ENCODE measurements at regions not wholly inside any gene's neighbourhood (a gene's known extent, or its start where the extent isn't known, plus 50 kb on each side); places are given as distances from the start of the nearest gene placed in this dataset.

DNA sequence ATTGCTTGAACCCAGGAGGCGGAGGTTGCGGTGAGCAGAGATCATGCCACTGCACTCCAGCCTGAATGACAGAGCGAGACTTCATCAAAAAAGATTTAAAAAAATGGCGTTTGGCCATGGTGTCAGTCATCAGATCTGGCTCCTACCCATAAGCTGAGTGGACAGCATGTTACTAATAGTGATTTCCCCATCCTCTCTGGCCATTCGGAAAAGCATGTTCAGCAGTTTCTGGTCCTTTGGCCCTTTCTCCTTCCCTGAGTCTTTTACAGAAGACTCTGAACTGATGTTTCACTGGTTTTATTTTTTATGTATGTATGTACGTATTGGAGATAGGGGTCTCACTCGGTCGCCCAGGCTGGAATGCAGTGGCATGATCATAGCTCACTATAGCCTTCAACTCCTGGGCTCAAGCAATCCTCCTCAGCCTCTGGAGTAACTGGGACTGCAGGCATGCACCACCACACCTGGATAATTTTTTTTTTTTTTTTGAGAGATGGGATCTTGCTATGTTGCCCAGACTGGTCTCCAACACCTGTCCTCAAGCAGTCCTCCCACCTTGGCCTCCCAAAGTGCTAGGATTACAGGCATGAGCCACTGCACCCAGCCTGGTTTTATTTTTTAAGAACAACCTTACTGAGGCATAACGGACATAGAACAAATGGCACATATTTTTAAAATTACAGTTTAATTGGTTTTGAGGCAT is 84.2 kb upstream of the CNKSR3 start:
- CTCF ChIA-PET, result interaction anchor here (1.1 to 1.2 kb wide), 2 partner anchors 10 to 81 kb away, joined by 3 to 4 read pairs; no protein-coding TSS in a partner anchor
- Histone ChIP-seq H3K4me1 (ENCODE audit: control insufficient read depth in 1 of 2, insufficient read depth in 2 of 2, low read depth in 1 of 2, low read length in 1 of 2) (no peaks in the 10 kb centered on the region), H3K9me3 (no peaks in the 10 kb centered on the region), H2AFZ (ENCODE audit: low read depth) (no peak overlapping the region), H4K20me1 (ENCODE audit: insufficient read depth) (no peaks in the 10 kb centered on the region), H3K36me3 (replicated peaks in 1 of 2; ENCODE audit: control insufficient read depth in 1 of 2, insufficient read depth in 2 of 2, low read length in 1 of 2) (no peaks in the 10 kb centered on the region), H3K4me2 (no peak overlapping the region), H3K9me2 (no peaks in the 10 kb centered on the region), H3K9ac (no peak overlapping the region), H3K27ac (ENCODE audit: low read depth in 2 of 2, low read length in 1 of 2) (no peak overlapping the region), H3K79me2 (ENCODE audit: insufficient read depth) (no peaks in the 10 kb centered on the region), H3F3A (replicated peaks; ENCODE audit: insufficient read depth) (no peaks in the 10 kb centered on the region), H3K4me3 (ENCODE audit: low read depth in 2 of 2, low read length in 1 of 2) (no peak overlapping the region), H3K27me3 (ENCODE audit: insufficient read depth) (no peaks in the 10 kb centered on the region)
- DNase-seq, result no peak
- POLR2A ChIA-PET, result no interaction called here
- TF ChIP-seq TEAD4 (IDR thresholded peaks at IDR 0.05; ENCODE audit: borderline replicate concordance, insufficient read depth) (no peak), FOSL2 (IDR thresholded peaks at IDR 0.05; ENCODE audit: borderline replicate concordance, low read depth) (no peak), NFIC (IDR thresholded peaks at IDR 0.05; ENCODE audit: borderline replicate concordance) (no peak), NRF1 (IDR thresholded peaks at IDR 0.05; ENCODE audit: low read depth, low read length) (no peak), JUND (IDR thresholded peaks at IDR 0.05) (no peak), CHD2 (IDR thresholded peaks at IDR 0.05; ENCODE audit: low read length, partially characterized antibody) (no peak), POLR2AphosphoS5 (IDR thresholded peaks at IDR 0.05; ENCODE audit: low read depth, low read length) (no peak), MXI1 (IDR thresholded peaks at IDR 0.05; ENCODE audit: low read depth, low read length) (no peak), EZH2phosphoT487 (IDR thresholded peaks at IDR 0.05; ENCODE audit: borderline replicate concordance, low read depth) (no peak), EP300 (IDR thresholded peaks at IDR 0.05; ENCODE audit: borderline replicate concordance in 1 of 2, low read depth in 1 of 2, low read length in 1 of 2) (no peak)
- TF ChIP-seq, protein P1, sequence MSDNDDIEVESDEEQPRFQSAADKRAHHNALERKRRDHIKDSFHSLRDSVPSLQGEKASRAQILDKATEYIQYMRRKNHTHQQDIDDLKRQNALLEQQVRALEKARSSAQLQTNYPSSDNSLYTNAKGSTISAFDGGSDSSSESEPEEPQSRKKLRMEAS (IDR thresholded peaks at IDR 0.05; ENCODE audit: low read depth), result no peak
- TF ChIP-seq, protein P2, sequence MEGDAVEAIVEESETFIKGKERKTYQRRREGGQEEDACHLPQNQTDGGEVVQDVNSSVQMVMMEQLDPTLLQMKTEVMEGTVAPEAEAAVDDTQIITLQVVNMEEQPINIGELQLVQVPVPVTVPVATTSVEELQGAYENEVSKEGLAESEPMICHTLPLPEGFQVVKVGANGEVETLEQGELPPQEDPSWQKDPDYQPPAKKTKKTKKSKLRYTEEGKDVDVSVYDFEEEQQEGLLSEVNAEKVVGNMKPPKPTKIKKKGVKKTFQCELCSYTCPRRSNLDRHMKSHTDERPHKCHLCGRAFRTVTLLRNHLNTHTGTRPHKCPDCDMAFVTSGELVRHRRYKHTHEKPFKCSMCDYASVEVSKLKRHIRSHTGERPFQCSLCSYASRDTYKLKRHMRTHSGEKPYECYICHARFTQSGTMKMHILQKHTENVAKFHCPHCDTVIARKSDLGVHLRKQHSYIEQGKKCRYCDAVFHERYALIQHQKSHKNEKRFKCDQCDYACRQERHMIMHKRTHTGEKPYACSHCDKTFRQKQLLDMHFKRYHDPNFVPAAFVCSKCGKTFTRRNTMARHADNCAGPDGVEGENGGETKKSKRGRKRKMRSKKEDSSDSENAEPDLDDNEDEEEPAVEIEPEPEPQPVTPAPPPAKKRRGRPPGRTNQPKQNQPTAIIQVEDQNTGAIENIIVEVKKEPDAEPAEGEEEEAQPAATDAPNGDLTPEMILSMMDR (IDR thresholded peaks at IDR 0.05), result no peak
- TF ChIP-seq, protein P3, sequence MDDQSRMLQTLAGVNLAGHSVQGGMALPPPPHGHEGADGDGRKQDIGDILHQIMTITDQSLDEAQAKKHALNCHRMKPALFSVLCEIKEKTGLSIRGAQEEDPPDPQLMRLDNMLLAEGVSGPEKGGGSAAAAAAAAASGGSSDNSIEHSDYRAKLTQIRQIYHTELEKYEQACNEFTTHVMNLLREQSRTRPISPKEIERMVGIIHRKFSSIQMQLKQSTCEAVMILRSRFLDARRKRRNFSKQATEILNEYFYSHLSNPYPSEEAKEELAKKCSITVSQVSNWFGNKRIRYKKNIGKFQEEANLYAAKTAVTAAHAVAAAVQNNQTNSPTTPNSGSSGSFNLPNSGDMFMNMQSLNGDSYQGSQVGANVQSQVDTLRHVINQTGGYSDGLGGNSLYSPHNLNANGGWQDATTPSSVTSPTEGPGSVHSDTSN (IDR thresholded peaks at IDR 0.05), result no peak
- TF ChIP-seq, protein P4, sequence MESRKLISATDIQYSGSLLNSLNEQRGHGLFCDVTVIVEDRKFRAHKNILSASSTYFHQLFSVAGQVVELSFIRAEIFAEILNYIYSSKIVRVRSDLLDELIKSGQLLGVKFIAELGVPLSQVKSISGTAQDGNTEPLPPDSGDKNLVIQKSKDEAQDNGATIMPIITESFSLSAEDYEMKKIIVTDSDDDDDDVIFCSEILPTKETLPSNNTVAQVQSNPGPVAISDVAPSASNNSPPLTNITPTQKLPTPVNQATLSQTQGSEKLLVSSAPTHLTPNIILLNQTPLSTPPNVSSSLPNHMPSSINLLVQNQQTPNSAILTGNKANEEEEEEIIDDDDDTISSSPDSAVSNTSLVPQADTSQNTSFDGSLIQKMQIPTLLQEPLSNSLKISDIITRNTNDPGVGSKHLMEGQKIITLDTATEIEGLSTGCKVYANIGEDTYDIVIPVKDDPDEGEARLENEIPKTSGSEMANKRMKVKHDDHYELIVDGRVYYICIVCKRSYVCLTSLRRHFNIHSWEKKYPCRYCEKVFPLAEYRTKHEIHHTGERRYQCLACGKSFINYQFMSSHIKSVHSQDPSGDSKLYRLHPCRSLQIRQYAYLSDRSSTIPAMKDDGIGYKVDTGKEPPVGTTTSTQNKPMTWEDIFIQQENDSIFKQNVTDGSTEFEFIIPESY (IDR thresholded peaks at IDR 0.05; ENCODE audit: borderline replicate concordance, low read depth), result no peak
- TF ChIP-seq, protein P5, sequence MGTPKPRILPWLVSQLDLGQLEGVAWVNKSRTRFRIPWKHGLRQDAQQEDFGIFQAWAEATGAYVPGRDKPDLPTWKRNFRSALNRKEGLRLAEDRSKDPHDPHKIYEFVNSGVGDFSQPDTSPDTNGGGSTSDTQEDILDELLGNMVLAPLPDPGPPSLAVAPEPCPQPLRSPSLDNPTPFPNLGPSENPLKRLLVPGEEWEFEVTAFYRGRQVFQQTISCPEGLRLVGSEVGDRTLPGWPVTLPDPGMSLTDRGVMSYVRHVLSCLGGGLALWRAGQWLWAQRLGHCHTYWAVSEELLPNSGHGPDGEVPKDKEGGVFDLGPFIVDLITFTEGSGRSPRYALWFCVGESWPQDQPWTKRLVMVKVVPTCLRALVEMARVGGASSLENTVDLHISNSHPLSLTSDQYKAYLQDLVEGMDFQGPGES (IDR thresholded peaks at IDR 0.05; ENCODE audit: low read depth, low read length), result no peak
- TF ChIP-seq, protein P6, sequence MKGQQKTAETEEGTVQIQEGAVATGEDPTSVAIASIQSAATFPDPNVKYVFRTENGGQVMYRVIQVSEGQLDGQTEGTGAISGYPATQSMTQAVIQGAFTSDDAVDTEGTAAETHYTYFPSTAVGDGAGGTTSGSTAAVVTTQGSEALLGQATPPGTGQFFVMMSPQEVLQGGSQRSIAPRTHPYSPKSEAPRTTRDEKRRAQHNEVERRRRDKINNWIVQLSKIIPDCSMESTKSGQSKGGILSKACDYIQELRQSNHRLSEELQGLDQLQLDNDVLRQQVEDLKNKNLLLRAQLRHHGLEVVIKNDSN (IDR thresholded peaks at IDR 0.05; ENCODE audit: borderline replicate concordance, low read depth), result no peak
- WGBS (ENCODE audit: low lambda C conversion rate), result 88% methylated on average over 9 of the region's 9 CpGs
